SU-DHL-6 (cell line): ENCODE measurements at regions not wholly inside any gene's neighbourhood (a gene's known extent, or its start where the extent isn't known, plus 50 kb on each side); places are given as distances from the start of the nearest gene placed in this dataset.

Source experiments
- CTCF ChIP-seq: fragments of 200-600 bp; sonication (generic); IDR thresholded peaks from one replicate; pipeline ENCODE4 v1.5.1; 2017; ENCODE audit warnings: antibody characterized with exemption, mild to moderate bottlenecking, low read length, moderate library complexity; ENCODE audit not compliant: insufficient read depth, poor library complexity, severe bottlenecking
- EZH2phosphoT487 ChIP-seq: fragments of 200-600 bp; sonication (generic), shearing (Covaris generic); conservative IDR thresholded peaks from 2 replicates; pipeline ENCODE4 v1.6.1; 2018; ENCODE audit warnings: mild to moderate bottlenecking, antibody characterized with exemption, low read length, moderate library complexity, mixed read lengths

DNA sequence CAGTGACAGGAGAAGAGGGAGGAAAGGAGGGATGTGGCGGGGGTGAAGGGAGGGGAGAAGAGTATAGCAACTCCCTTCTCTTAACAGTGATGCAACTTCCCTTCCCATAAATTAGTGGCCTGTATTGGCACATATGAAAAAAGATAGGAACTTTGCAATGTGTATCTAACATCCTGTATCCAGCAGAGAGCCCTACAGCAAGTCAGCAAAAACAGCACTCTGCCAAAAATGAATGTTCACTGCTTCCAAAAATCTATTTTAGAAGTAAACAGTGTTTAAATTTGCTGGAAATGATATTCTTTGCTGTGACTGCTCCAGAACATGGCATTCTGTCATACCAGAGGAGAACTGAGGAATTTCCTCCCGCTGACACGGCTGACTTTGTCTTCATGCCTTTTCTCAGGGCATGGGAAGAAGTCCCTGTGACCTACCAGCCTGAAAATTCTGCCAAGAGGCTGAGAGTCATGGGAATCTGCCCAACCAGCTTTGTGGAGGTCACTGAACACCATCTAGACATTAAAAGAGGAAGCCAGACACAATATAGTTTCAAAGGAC lies 343.4 kb upstream of the RASGEF1B start:
- TF ChIP-seq CTCF (no peak), EZH2phosphoT487 (no peak)
